Activated CD8-positive, alpha-beta memory T cell treated with anti-CD3 and anti-CD28 coated beads for 4 hours (primary cell): ENCODE measurements at regions not wholly inside any gene's neighbourhood (a gene's known extent, or its start where the extent isn't known, plus 50 kb on each side); places are given as distances from the start of the nearest gene placed in this dataset.
"Not testable (repeated sequence)": the region's sequence is repeated elsewhere in the genome, so short reads cannot be mapped to it uniquely, and the experiment has no call there.

Experiments used
- DNase-seq, 2 donors: peaks; one replicate each; pipeline ENCODE4 v3.0.0-alpha.2; 2020; ENCODE audit warnings: low read depth in 2 of 2

- no peak for DNase-seq
Measured at GRCh38 chrX:46366381-46367207, 178.6 kb downstream of the ZNF674 start.

- no peak for DNase-seq
Measured at GRCh38 chrX:46354481-46354880, 190.7 kb downstream of the ZNF674 start.

GRCh38 chrX:46341767-46342322 lies 203.4 kb downstream of the ZNF674 start:
- DNase-seq = no peak

- DNase-seq = no peak
Measured at GRCh38 chrX:46340696-46341095, 204.5 kb downstream of the ZNF674 start.

GRCh38 chrX:46333550-46333949 lies 211.7 kb downstream of the ZNF674 start:
- DNase-seq = no peak

GRCh38 chrX:46330981-46331380 lies 214.2 kb downstream of the ZNF674 start:
- DNase-seq = no peak

GRCh38 chrX:46330513-46330912 lies 214.7 kb downstream of the ZNF674 start:
- no peak for DNase-seq

GRCh38 chrX:46328133-46328532 lies 217.1 kb downstream of the ZNF674 start:
- DNase-seq = no peak

- no peak for DNase-seq
Measured at GRCh38 chrX:46327566-46328115, 217.6 kb downstream of the ZNF674 start.

- no peak for DNase-seq
Measured at GRCh38 chrX:46326161-46326560, 219.1 kb downstream of the ZNF674 start.

GRCh38 chrX:46325312-46325877 lies 219.8 kb downstream of the ZNF674 start:
- DNase-seq = peak; percentile 14 to 53

- no peak for DNase-seq
Measured at GRCh38 chrX:46324166-46324565, 221.1 kb downstream of the ZNF674 start.

GRCh38 chrX:46322929-46323328 lies 222.3 kb downstream of the ZNF674 start:
- not testable (repeated sequence) for DNase-seq

- DNase-seq = no peak
Measured at GRCh38 chrX:46321676-46322075, 223.5 kb downstream of the ZNF674 start.

GRCh38 chrX:46319750-46320149 lies 225.5 kb downstream of the ZNF674 start:
- no peak for DNase-seq

GRCh38 chrX:46318551-46318950 lies 226.7 kb downstream of the ZNF674 start:
- no peak for DNase-seq

GRCh38 chrX:46317163-46317562 lies 228.1 kb downstream of the ZNF674 start:
- no peak for DNase-seq

- DNase-seq = no peak
Measured at GRCh38 chrX:46311581-46312120, 233.6 kb downstream of the ZNF674 start.

- no peak for DNase-seq
Measured at GRCh38 chrX:46310815-46311497, 234.3 kb downstream of the ZNF674 start.

GRCh38 chrX:46308110-46308509 lies 237.1 kb downstream of the ZNF674 start:
- no peak for DNase-seq

- DNase-seq = no peak
Measured at GRCh38 chrX:46306103-46306502, 239.1 kb downstream of the ZNF674 start.

GRCh38 chrX:46305431-46305830 lies 239.8 kb downstream of the ZNF674 start:
- no peak for DNase-seq
